ENCODE measurements at regions not wholly inside any gene's neighbourhood (a gene's known extent, or its start where the extent isn't known, plus 50 kb on each side); places are given as distances from the start of the nearest gene placed in this dataset.

GRCh38 chr2:122277956-122278355, 522.5 kb downstream of the TSN start:
- no peak overlapping the region for H3K4me3 ChIP-seq (ENCODE audit: low read depth, low read length)
- no peak for DNase-seq (ENCODE audit: low read depth)
- TF ChIP-seq MAX (IDR thresholded peaks at IDR 0.05; ENCODE audit: low read depth, low read length) (no peak), POLR2A (IDR thresholded peaks at IDR 0.05; ENCODE audit: extremely low read depth, insufficient read length) (no peak), MYC (IDR thresholded peaks at IDR 0.05; ENCODE audit: low read depth, low read length) (no peak), CTCF (IDR thresholded peaks at IDR 0.05; ENCODE audit: low read depth, low read length) (no peak)

- peak; percentile 37 for DNase-seq (ENCODE audit: low read depth)
Observed at GRCh38 chr2:122300758-122301157, 545.3 kb downstream of the TSN start.

GRCh38 chr2:122307763-122308162, 552.3 kb downstream of the TSN start:
- no peak overlapping the region for H3K4me3 ChIP-seq (ENCODE audit: low read depth, low read length)
- DNase-seq (ENCODE audit: low read depth): no peak
- TF ChIP-seq MYC (IDR thresholded peaks at IDR 0.05; ENCODE audit: low read depth, low read length) (no peak), POLR2A (IDR thresholded peaks at IDR 0.05; ENCODE audit: extremely low read depth, insufficient read length) (no peak), MAX (IDR thresholded peaks at IDR 0.05; ENCODE audit: low read depth, low read length) (no peak), CTCF (IDR thresholded peaks at IDR 0.05; ENCODE audit: low read depth, low read length) (no peak)

More at GRCh38 chr2:122300758-122301157, 545.3 kb downstream of the TSN start:
- H3K4me3 ChIP-seq (ENCODE audit: low read depth, low read length): no peak overlapping the region
- TF ChIP-seq MYC (IDR thresholded peaks at IDR 0.05; ENCODE audit: low read depth, low read length) (no peak), CTCF (IDR thresholded peaks at IDR 0.05; ENCODE audit: low read depth, low read length) (peak; percentile 41)

GRCh38 chr2:122315306-122315705, 559.9 kb downstream of the TSN start:
- DNase-seq (ENCODE audit: low read depth): peak; percentile 6
- no peak for TF ChIP-seq POLR2A (IDR thresholded peaks at IDR 0.05; ENCODE audit: extremely low read depth, insufficient read length)
- no peak for TF ChIP-seq CTCF (IDR thresholded peaks at IDR 0.05; ENCODE audit: low read depth, low read length)
- no peak for TF ChIP-seq MAX (IDR thresholded peaks at IDR 0.05; ENCODE audit: low read depth, low read length)
- TF ChIP-seq MYC (IDR thresholded peaks at IDR 0.05; ENCODE audit: low read depth, low read length): no peak
- no peak overlapping the region for H3K4me3 ChIP-seq (ENCODE audit: low read depth, low read length)

GRCh38 chr2:122319539-122320132, 564.2 kb downstream of the TSN start:
- DNase-seq (ENCODE audit: low read depth): no peak
- no peak overlapping the region for H3K4me3 ChIP-seq (ENCODE audit: low read depth, low read length)
- TF ChIP-seq POLR2A (IDR thresholded peaks at IDR 0.05; ENCODE audit: extremely low read depth, insufficient read length) (no peak), MYC (IDR thresholded peaks at IDR 0.05; ENCODE audit: low read depth, low read length) (no peak), MAX (IDR thresholded peaks at IDR 0.05; ENCODE audit: low read depth, low read length) (no peak), CTCF (IDR thresholded peaks at IDR 0.05; ENCODE audit: low read depth, low read length) (no peak)

GRCh38 chr2:122322815-122323214, 567.4 kb downstream of the TSN start:
- no peak for TF ChIP-seq CTCF (IDR thresholded peaks at IDR 0.05; ENCODE audit: low read depth, low read length)
- TF ChIP-seq MYC (IDR thresholded peaks at IDR 0.05; ENCODE audit: low read depth, low read length): no peak
- TF ChIP-seq MAX (IDR thresholded peaks at IDR 0.05; ENCODE audit: low read depth, low read length): no peak
- TF ChIP-seq POLR2A (IDR thresholded peaks at IDR 0.05; ENCODE audit: extremely low read depth, insufficient read length): no peak
- DNase-seq (ENCODE audit: low read depth): no peak
- H3K4me3 ChIP-seq (ENCODE audit: low read depth, low read length): no peak overlapping the region
